ENCODE measurements at regions not wholly inside any gene's neighbourhood (a gene's known extent, or its start where the extent isn't known, plus 50 kb on each side); places are given as distances from the start of the nearest gene placed in this dataset.

- TF ChIP-seq JUNB (IDR thresholded peaks at IDR 0.05; ENCODE audit: unreplicated experiment) (no peak), POLR2AphosphoS5 (IDR thresholded peaks at IDR 0.05; ENCODE audit: low read depth) (no peak), NANOG (IDR thresholded peaks at IDR 0.05; ENCODE audit: borderline replicate concordance) (no peak)
Measured at GRCh38 chr13:97798171-97798821, 155.2 kb upstream of the IPO5 start (continued).

GRCh38 chr13:97798836-97799235 lies 154.6 kb upstream of the IPO5 start:
- no peak for DNase-seq (ENCODE audit: low spot score)
- no peaks in the 10 kb centered on the region for H3K27me3 ChIP-seq (ENCODE audit: insufficient read depth)
- no peak overlapping the region for H3K4me3 ChIP-seq
- Mint-ChIP-seq H3K27me3 (ENCODE audit: insufficient read depth, low read depth, poor library complexity) (peaks cover 5% of the 10 kb centered on the region), H3K27ac (no peak overlapping the region), H3K9me3 (peaks cover 21% of the 10 kb centered on the region), H3K36me3 (ENCODE audit: low read depth) (peaks cover 10% of the 10 kb centered on the region), H3K4me1 (no peaks in the 10 kb centered on the region), H3K4me3 (no peak overlapping the region)
- H3K36me3 ChIP-seq (ENCODE audit: insufficient read depth) = peaks cover 1% of the 10 kb centered on the region; the same call in 1 of the 2 replicates
- no peak overlapping the region for H3K27ac ChIP-seq (ENCODE audit: low read depth)
- H3K4me1 ChIP-seq (ENCODE audit: insufficient read depth) = no peaks in the 10 kb centered on the region; the same call in 1 of the 2 replicates
- H3K79me2 ChIP-seq (replicated peaks; ENCODE audit: insufficient read depth) = no peaks in the 10 kb centered on the region
- H3K9me2 ChIP-seq (ENCODE audit: insufficient read depth) = no peaks in the 10 kb centered on the region
- H3F3A ChIP-seq (replicated peaks; ENCODE audit: low read depth) = no peaks in the 10 kb centered on the region
- no peak overlapping the region for H3K4me2 ChIP-seq
- ATAC-seq = no peak
- TF ChIP-seq CREB1 (CRISPR knock-in tag; IDR thresholded peaks at IDR 0.05; ENCODE audit: low read depth) (no peak), STAT1 (IDR thresholded peaks at IDR 0.05; ENCODE audit: unreplicated experiment) (no peak), CTCF (conservative IDR thresholded peaks at IDR 0.05; ENCODE audit: low read depth in 2 of 2) (no peak), POLR2AphosphoS5 (IDR thresholded peaks at IDR 0.05; ENCODE audit: low read depth) (no peak)
- H4K20me1 ChIP-seq (replicated peaks; ENCODE audit: insufficient read depth) = no peaks in the 10 kb centered on the region
- H2AFZ ChIP-seq = peak overlapping the region; percentile 11; the same call in 1 of the 2 replicates

GRCh38 chr13:97802213-97802612 lies 151.3 kb upstream of the IPO5 start:
- Histone ChIP-seq H3K4me2 (no peak overlapping the region), H3K4me3 (no peak overlapping the region), H3K4me1 (ENCODE audit: insufficient read depth) (no peaks in the 10 kb centered on the region; the same call in 1 of the 2 replicates), H2AFZ (no peak overlapping the region), H3K27me3 (ENCODE audit: insufficient read depth) (no peaks in the 10 kb centered on the region), H4K20me1 (replicated peaks; ENCODE audit: insufficient read depth) (no peaks in the 10 kb centered on the region), H3K36me3 (ENCODE audit: insufficient read depth) (no peaks in the 10 kb centered on the region), H3K79me2 (replicated peaks; ENCODE audit: insufficient read depth) (no peaks in the 10 kb centered on the region), H3K9me2 (ENCODE audit: insufficient read depth) (no peaks in the 10 kb centered on the region), H3K27ac (ENCODE audit: low read depth) (no peak overlapping the region), H3F3A (replicated peaks; ENCODE audit: low read depth) (no peaks in the 10 kb centered on the region)
- Mint-ChIP-seq H3K4me1 (no peaks in the 10 kb centered on the region), H3K4me3 (no peak overlapping the region), H3K36me3 (ENCODE audit: low read depth) (no peaks in the 10 kb centered on the region), H3K27me3 (ENCODE audit: insufficient read depth, low read depth, poor library complexity) (peaks cover 5% of the 10 kb centered on the region), H3K9me3 (no peaks in the 10 kb centered on the region), H3K27ac (no peak overlapping the region)
- ATAC-seq (no peak), DNase-seq (ENCODE audit: low spot score) (no peak)
- TF ChIP-seq ZNF114 (CRISPR knock-in tag; IDR thresholded peaks at IDR 0.05) = no peak
- no peak for TF ChIP-seq NANOG (IDR thresholded peaks at IDR 0.05; ENCODE audit: borderline replicate concordance)
- TF ChIP-seq JUNB (IDR thresholded peaks at IDR 0.05; ENCODE audit: unreplicated experiment) = no peak
- TF ChIP-seq EZH2phosphoT487 (IDR thresholded peaks at IDR 0.05; ENCODE audit: unreplicated experiment) = no peak
- TF ChIP-seq, protein P1, sequence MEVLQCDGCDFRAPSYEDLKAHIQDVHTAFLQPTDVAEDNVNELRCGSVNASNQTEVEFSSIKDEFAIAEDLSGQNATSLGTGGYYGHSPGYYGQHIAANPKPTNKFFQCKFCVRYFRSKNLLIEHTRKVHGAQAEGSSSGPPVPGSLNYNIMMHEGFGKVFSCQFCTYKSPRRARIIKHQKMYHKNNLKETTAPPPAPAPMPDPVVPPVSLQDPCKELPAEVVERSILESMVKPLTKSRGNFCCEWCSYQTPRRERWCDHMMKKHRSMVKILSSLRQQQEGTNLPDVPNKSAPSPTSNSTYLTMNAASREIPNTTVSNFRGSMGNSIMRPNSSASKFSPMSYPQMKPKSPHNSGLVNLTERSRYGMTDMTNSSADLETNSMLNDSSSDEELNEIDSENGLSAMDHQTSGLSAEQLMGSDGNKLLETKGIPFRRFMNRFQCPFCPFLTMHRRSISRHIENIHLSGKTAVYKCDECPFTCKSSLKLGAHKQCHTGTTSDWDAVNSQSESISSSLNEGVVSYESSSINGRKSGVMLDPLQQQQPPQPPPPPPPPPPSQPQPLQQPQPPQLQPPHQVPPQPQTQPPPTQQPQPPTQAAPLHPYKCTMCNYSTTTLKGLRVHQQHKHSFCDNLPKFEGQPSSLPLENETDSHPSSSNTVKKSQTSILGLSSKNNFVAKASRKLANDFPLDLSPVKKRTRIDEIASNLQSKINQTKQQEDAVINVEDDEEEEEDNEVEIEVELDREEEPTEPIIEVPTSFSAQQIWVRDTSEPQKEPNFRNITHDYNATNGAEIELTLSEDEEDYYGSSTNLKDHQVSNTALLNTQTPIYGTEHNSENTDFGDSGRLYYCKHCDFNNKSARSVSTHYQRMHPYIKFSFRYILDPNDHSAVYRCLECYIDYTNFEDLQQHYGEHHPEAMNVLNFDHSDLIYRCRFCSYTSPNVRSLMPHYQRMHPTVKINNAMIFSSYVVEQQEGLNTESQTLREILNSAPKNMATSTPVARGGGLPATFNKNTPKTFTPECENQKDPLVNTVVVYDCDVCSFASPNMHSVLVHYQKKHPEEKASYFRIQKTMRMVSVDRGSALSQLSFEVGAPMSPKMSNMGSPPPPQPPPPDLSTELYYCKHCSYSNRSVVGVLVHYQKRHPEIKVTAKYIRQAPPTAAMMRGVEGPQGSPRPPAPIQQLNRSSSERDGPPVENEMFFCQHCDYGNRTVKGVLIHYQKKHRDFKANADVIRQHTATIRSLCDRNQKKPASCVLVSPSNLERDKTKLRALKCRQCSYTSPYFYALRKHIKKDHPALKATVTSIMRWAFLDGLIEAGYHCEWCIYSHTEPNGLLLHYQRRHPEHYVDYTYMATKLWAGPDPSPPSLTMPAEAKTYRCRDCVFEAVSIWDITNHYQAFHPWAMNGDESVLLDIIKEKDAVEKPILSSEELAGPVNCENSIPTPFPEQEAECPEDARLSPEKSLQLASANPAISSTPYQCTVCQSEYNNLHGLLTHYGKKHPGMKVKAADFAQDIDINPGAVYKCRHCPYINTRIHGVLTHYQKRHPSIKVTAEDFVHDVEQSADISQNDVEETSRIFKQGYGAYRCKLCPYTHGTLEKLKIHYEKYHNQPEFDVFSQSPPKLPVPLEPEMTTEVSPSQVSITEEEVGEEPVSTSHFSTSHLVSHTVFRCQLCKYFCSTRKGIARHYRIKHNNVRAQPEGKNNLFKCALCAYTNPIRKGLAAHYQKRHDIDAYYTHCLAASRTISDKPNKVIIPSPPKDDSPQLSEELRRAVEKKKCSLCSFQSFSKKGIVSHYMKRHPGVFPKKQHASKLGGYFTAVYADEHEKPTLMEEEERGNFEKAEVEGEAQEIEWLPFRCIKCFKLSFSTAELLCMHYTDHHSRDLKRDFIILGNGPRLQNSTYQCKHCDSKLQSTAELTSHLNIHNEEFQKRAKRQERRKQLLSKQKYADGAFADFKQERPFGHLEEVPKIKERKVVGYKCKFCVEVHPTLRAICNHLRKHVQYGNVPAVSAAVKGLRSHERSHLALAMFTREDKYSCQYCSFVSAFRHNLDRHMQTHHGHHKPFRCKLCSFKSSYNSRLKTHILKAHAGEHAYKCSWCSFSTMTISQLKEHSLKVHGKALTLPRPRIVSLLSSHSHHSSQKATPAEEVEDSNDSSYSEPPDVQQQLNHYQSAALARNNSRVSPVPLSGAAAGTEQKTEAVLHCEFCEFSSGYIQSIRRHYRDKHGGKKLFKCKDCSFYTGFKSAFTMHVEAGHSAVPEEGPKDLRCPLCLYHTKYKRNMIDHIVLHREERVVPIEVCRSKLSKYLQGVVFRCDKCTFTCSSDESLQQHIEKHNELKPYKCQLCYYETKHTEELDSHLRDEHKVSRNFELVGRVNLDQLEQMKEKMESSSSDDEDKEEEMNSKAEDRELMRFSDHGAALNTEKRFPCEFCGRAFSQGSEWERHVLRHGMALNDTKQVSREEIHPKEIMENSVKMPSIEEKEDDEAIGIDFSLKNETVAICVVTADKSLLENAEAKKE (CRISPR knock-in tag; IDR thresholded peaks at IDR 0.05) = no peak
